GM19455 (cell line): ENCODE measurements at regions not wholly inside any gene's neighbourhood (a gene's known extent, or its start where the extent isn't known, plus 50 kb on each side); places are given as distances from the start of the nearest gene placed in this dataset.

Experiments
- ATAC-seq: cut with Tn5 transposase; IDR thresholded peaks from one replicate; pipeline ENCODE4 v1.9.1; 2021; ENCODE audit not compliant: unreplicated experiment

DNA sequence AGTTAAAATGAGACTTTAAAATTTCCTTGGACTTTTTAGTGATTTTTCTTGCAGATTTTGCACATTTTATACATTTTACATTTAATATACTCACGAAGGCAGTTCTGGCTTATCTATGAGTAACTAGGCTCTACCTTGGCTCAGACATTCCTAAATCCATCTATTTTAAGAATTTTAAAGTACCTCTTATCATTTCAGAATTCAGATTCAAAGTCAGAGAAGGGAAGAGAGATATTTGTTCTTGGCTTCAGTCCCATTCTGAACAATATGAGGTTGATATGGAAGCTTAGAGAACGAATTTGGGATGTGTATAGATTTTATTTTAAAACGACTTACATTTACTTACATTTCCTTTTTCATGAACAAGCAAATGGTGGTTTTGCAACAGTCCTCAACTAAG, 230.2 kb downstream of the LMO4 start:
- ATAC-seq: no peak

DNA sequence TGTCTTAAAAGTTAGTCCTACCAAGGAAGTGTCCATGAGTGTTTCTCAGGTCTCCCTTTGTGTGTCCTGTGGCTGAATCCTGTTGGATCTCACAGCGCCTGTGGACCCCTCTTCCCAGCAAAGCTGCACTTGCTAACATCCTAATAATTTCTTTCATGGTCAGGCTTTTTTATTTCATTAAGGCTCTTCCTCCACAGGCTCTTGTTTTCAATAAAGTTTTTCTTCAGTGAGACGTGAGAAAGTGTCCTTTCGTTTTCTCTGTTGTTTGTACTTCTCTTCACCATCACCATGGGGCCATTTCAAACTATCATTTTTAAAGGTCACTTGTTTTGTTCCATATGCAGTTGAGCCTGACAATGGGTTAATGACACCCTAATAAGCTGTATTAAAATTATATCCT, 231.5 kb downstream of the LMO4 start:
- no peak for ATAC-seq

DNA sequence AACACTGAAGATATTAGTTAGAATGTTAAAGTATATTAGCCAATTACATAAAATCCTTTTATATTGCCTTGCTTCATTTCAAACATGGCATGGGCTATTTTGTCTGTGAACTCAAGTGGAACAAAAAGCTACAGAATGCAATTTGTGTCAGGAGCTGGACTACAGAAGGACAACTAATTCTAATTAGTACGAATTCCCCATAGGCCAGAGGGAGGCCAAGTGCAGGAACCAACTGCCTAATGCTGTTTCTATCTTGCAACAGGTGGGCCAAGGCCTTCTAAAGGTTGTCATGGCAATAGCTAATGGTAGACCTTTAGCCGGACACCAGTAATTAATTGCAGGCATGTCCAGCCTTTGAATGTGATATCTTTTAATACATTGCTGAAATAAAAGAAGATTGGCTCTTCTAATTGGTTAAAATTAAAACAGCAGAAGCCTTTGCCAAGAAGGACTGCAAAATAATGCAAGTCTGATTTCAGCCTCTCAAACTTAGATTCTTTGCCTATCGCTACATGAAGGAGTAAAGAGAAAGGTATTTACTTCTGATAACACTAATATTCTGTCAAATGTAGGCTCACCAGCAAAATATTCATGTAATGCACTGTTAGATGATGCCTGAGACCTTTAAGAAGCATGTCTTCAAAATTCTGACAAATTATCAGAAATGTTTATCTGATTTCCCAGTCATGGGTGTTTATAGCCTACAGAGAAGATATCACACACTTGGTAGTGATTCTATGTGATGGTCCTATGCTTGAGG, 232.1 kb downstream of the LMO4 start:
- no peak for ATAC-seq

DNA sequence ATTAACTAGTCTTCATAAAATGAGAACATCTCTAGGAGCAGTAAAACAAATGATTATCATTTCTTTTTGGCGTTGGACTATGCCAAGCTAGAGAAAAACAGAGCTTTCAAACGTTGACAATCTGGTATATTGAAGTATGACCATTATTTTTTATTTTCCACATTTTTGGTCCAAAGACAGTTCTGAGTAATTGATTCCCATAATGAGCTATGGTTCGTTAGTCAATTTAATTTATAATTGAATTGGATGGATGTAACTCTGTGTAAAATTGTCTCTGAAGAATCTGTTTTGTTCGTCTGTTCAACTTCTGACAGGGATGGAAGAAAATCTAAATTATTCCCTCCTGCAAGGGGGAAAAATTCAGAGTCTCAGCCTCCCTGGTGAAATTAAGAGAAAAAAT, 234.5 kb downstream of the LMO4 start:
- ATAC-seq: no peak

DNA sequence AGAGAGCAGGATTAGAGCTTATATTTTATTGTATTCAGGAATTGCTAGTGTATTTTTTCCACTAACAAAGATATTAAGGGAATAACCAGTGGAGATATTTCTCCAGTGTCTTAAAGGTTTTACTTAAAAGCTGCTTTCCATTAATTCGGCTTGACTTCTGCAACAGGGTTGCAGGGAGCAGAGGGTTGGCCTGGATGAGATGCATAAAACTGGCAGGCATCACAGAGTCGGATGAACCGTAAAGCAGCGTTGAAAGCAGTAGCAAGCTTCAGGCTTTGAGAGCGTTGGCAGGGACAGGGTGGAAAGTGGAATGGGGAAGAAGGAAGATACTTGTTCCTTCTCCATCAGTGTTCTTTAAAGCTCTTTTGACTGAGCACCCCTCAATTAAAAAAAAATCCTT, 237.2 kb downstream of the LMO4 start:
- no peak for ATAC-seq

DNA sequence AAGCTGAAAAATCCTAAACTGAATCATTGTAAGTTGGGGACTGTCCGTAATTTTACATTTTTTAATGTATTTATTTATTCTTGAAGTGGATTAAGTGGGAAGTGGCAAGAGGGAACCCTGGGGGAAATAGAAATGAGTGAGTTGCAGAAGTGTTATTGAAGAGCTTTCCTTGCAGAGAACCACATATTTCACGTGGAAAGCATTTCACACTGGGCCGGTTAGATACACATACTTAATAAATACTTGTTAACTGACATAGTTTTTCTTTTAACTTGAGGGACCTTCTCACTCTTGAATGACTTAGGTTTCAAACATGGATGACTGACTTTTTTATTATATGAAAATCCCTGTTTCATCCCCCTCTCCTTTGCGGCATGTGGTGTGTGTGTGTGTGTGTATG, 239.3 kb downstream of the LMO4 start:
- ATAC-seq: no peak

DNA sequence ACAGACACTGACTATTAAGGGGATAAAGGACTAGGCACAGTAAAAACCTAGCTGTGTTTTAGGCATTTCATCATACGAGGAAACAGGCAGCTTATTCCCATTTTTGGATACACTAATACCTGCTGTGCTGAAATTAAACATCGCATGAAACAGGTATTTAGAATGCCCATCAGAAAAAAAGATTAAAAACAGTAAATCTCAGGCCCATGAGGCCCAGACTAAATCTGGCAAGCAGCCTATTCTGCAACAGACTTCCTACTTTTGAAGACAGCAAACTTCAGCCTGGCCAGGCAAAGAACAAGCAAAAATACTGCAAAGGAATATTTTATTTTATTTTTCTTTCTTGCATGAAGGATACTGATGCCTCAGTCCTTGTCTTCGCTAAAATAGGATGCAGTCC, 240.2 kb downstream of the LMO4 start:
- ATAC-seq: no peak

DNA sequence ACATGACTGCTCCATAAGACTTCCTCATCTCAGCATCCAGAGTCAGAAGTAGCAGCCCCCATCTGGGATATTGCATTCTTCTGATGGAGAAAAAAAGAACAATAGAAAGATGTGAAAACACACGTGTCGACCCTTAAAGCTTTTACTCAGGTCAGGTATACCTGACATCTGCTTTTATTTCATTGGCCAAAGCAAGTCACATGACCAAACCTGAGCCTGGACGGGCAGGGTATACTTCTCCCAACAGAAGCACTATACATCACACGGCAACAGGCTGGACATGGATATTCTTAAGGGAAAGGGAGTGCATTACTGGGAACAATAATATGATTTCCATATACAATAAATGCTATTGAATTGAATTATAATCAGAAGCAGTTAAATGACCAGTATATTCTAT, 243.3 kb downstream of the LMO4 start:
- no peak for ATAC-seq

DNA sequence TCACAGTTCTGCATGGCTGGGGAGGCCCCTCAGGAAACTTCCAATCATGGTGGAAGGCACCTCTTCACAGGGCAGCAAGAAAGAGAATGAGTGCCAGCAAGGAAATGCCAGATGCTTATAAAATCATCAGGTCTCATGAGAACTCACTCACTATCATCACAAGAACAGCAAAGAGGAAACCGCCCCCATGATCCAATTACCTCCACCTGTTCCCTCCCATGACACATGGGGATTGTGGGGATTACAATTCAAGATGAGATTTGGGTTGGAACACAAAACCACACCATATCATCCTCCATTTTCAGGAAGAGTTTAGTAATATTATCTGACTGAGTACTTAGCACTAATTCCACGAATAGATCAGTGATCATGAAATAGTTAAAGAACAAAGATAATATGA, 244.2 kb downstream of the LMO4 start:
- no peak for ATAC-seq

DNA sequence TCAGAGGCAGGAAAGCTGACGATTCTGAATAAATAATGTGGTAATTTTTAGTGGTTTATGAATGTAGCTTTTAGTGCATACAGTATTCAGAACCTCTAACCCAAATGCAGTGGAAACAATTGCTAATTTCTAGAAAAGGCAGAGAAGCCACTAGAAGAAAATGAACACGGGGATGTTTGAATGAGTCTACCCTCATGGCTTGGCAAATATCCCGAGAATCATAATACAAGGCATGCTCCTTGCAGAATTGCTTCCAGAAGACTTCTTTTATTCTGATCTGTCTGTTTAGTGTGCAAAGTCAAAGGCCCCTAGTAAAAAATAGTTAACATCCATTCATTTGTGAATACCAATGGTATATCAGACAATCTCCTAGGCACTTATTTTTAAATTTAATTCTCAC, 246.8 kb downstream of the LMO4 start:
- no peak for ATAC-seq

DNA sequence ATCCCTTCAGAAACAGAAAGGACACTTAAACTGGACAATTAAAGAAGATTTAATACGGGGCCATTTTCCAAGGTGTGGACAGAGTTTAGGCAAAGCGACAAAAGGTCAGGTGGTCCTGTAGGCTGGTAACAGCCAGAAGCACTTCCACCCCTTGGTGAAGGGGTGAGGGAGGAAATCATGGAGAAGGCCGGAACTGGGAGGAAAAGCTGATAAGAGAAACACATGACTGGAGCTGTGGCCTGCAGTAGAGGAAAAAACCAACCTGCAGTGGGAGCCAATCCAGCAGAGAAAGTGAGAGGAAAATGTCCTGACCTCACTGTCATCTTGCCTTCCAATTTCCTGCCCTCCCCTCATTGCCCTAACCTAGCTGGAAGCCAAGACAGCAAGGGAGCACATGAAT, 249.8 kb downstream of the LMO4 start:
- ATAC-seq: no peak

DNA sequence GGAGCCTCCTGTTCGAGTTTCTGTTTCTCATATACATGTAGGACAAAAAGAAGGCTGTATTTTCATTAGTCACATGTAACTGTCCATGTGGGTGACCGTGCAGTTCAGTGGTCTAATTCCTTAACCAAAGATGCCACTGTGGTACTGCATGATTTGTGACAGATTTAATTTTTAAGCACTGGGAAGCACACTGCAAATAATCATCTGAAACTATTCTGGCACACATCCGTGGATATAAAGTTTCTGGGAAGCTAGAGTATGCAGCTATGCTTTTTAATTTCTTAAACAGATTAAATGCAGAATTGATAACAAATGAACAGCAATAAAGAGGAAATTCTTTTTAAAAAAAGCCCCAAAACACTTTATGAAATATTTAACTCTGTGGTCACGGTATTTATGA, 254.8 kb downstream of the LMO4 start:
- no peak for ATAC-seq

DNA sequence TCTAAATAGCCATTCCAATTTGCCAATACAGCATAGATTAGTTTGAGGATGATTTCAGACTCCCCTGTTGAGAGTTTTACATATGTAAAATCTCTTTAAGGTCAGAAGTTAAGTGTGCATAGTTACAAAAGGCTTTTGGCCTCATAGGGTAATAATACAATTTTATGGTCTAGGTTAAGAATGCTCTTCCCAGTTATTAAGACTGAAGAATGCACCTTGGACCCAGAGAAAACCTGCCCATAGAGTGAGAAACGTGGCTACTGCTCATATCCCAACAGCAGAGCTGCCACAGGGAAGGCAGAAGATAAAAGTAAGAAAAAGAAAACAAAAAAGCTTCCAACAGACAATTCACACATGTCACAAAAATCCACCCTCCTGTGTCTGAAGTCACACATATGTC, 255.9 kb downstream of the LMO4 start:
- ATAC-seq: no peak

DNA sequence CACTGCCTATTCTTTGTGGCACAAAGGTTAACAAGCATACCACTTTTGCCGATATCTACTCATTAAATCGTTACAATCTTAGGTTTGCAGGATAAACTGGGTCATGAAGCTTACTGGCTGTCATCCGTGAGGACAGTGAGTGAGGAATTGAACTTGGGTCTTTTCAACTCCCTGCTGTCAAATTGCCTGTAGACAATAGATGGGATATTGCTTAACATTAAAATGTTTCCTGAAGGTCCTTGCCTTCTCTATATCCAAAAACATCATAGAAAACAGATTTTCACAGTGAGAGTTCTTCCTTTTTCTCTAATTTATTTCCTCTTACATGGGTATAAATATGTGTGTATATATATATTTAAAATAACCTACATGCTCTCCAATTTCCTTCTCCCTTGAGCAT, 257.8 kb downstream of the LMO4 start:
- no peak for ATAC-seq

DNA sequence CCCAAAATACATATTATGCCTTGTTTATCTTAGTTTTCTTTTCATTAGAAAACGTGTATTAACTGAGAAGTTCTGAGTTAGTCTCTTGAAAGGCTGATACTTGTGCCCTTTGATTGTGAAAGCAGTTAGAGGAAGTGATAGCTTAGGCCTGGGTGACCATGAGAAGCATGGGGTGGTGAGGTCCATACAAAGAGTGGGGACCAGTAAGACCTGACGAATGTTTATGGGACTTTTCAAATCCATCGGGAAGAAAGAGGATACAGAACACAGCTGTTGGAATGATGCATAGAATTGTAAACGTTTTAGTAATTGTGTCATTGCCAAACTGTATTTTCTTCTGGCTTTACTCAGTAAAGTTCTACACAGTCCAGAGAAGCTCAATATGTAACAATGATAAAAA, 259.8 kb downstream of the LMO4 start:
- peak; percentile 69 for ATAC-seq

DNA sequence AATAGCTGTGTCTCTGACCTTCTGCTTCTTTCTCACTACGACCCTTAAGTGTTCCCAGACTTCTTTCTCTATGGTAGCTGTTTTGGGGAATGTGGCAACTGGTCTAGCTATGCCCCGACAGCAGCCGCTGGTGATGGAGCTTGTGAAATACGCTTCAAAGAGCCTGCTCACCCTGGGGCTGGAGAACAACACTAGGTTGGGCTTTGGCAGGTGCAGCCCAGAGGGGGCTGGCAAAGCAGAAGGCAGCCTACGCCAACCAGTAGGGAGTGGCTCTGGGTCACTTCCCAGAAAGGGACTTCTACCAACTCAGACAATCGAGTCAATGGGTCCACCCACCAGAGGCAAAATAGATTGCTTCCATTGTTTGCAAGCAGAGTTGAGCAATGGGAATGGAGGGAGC, 262.8 kb downstream of the LMO4 start:
- ATAC-seq: no peak

DNA sequence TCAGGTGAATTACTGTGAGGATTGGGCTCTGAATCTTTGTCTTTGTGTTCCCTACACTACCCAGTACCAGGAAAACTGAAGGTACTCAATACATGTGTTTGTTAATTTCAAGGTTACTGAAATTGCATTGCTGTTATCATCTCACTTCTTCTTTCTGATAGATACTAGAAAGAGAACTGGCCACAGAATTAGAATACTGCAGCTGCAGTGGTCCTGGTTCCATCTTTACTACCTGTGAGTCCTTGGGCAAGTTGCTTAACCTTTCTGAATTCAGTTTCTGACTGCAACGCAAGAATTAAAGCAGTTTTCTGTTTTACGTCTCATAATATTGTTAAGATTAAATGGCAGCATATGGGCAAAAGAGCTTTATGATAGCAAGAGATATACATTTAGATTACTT, 263.5 kb downstream of the LMO4 start:
- peak; percentile 92 for ATAC-seq

DNA sequence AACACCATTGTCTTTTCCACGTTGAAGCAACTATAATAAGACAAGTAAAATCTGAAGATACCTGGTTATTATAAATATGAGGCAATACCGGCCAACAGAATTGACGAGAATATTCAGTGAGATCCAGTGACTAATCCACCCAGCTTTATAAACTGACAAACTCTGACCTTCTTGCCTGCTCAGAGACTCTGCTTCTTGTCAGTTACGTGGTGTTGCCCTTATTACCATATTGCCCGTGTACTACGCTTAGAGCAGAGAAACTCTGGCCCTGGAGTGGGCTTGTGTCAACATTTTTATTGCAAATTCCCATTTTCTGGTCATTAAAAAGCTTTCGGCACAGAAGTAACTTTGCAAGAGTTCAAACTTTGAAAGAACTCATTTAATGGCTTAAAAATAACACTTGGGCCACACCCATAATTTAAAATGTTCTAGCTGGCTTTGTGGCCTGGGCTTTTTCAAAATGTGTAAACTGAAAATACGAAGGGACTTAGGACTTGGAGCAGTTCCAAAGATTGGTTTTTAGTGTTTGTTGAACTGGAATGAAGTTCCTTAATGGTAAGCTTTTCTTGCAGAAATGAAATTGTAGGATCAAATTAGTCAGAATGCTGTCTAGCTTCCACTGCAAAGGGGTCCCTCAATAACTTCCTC, 266.2 kb downstream of the LMO4 start:
- no peak for ATAC-seq

DNA sequence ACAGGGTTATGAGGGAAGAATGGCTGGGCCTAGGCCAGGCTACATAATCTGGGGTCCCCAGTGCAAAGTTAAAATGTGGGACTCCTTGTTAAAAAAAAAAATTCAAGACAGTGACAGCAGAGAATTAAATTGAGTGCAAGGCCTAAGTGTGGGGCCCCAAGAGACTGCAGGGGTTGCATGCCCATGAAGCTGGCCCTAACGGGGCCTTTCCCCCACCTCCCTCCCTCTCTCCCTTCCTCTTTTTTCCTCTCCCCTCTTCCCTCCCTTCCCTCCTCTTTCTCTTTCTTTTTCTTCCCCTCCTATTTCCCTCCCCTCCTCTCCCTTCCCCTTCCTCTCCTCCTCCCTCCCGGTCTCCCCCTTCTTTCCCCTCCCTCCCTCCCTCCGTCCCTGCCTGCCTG, 266.7 kb downstream of the LMO4 start:
- ATAC-seq: no peak

DNA sequence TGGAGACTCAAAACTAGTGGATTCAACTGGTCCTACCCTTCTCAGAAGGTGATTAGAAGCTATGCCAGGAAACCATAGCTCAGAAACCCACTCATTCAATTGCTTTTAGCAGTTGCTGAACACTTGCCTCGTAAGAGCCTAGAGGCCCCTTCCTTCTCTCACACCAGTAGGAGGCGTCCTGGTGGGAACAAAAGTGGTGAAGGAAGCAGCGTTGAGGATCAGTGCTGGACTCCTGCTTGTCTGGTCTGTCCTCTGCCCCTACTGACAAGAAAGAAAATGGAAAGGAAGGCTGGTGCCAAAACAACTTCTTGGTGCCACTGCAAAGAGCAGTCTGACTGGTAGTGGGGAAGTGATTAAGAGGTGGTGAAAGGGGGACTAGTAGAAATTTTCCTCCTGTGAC, 269.7 kb downstream of the LMO4 start:
- no peak for ATAC-seq

DNA sequence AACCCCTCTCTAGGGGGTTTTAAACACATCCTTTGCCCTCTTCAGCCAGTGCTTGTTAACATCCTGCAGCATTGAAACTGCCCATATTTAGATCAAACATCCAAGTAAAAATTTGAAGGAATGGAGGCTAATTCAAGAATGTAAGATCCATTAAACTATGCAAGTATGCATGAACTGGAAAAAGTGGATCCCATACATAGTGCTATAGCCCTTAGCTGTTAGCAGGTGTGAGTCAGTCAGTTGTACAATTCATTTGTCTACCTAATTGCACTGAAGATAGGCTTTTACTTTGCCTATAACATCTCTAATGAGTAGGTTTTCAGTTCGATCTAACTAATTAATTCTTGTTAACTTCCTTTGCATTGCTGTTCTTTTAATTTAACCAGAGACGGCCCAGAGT, 270.9 kb downstream of the LMO4 start:
- no peak for ATAC-seq

DNA sequence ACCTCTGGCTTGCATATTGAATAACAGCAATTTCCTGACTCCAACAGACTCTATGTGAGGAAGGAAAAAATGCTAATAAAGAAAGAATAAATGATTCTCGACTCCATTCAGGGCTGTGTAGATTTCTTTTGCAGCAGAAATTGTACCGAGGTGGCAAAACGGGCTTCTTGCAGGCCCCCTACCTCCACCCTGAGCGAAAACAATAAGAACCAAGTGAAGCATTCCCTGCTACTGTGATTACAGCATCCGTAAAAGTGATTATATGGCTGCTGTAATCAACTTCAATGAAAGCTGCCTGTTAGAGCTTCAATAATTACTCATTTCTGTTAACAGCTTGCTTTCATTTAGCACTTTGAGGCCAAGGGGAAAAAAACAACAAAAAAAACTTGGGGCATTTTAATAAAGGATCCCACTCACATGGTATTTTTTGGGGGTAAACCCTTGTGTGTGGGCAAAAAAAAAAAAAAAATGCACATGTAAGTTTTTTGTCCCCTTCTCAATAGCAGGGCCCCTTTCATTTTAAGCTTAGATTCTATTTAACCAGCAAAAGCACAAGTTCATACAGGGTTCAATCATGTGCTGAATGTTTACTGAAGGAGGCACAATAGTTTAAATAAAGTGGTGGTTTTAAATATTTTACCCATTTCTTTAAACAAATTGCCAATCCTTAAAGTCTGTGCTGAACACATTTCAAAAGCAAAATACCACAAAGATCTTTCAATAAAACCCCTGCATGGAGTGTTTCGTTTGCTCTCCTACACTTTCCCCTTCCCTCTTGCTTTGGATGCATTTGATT, 271.6 kb downstream of the LMO4 start:
- ATAC-seq: no peak
